Testis (tissue), 2 donors: ENCODE measurements at regions not wholly inside any gene's neighbourhood (a gene's known extent, or its start where the extent isn't known, plus 50 kb on each side); places are given as distances from the start of the nearest gene placed in this dataset.

Source experiments
- DNase-seq: peaks from one replicate; pipeline ENCODE4 v3.0.0-alpha.2; 2019
- H3K27ac ChIP-seq, 2 donors: fragments of 200-600 bp; sonication (generic); one replicate each; pipeline ENCODE4 v1.5.1; 2019
- H3K27me3 ChIP-seq: fragments of 200-600 bp; sonication (generic); one replicate; pipeline ENCODE4 v1.5.1; 2019
- H3K36me3 ChIP-seq: fragments of 200-600 bp; sonication (generic); one replicate; pipeline ENCODE4 v1.5.1; 2017; ENCODE audit warnings: low read depth; ENCODE audit errors: missing control alignments
- H3K4me1 ChIP-seq: fragments of 200-600 bp; sonication (generic); one replicate; pipeline ENCODE4 v1.5.1; 2019
- H3K4me3 ChIP-seq, 2 donors: fragments of 200-600 bp; sonication (generic); one replicate each; pipeline ENCODE4 v1.5.1; 2017 to 2019
- H3K9me3 ChIP-seq: fragments of 200-600 bp; sonication (generic); one replicate; pipeline ENCODE4 v1.5.1; 2017
- POLR2A ChIP-seq: fragments of 450-650 bp; IDR thresholded peaks from one replicate; pipeline ENCODE4 v1.6.1; 2017; ENCODE audit warnings: antibody characterized with exemption, mild to moderate bottlenecking, moderate library complexity
- WGBS, 2 donors: methylation state at CpG; one replicate each; pipeline ENCODE4 v1.1.5; 2018; 5-methylcytosine and 5-hydroxymethylcytosine counted together
- intact Hi-C: fragments of 100-400 bp; cut with DNase I; formaldehyde crosslinking; loops from one replicate; pipeline ENCODE4 v1.15.1; 2023; ENCODE audit warnings: low total_unique reads
- TF ChIP-seq, protein P1 (sequence below), 3 experiments: fragments of 450-650 bp in 2 of 3; fragments of 200-600 bp in 1 of 3; sonication (generic) in 1 of 3; IDR thresholded peaks; one replicate each; pipeline ENCODE4 v1.5.1; 2016 to 2019; ENCODE audit warnings: antibody characterized with exemption in 3 of 3, mild to moderate bottlenecking in 2 of 3, moderate library complexity in 1 of 3

- no peaks in the 10 kb centered on the region for H3K9me3 ChIP-seq
- peaks cover 6% of the 10 kb centered on the region for H3K4me1 ChIP-seq
- TF ChIP-seq POLR2A = no peak
- TF ChIP-seq, protein P1, sequence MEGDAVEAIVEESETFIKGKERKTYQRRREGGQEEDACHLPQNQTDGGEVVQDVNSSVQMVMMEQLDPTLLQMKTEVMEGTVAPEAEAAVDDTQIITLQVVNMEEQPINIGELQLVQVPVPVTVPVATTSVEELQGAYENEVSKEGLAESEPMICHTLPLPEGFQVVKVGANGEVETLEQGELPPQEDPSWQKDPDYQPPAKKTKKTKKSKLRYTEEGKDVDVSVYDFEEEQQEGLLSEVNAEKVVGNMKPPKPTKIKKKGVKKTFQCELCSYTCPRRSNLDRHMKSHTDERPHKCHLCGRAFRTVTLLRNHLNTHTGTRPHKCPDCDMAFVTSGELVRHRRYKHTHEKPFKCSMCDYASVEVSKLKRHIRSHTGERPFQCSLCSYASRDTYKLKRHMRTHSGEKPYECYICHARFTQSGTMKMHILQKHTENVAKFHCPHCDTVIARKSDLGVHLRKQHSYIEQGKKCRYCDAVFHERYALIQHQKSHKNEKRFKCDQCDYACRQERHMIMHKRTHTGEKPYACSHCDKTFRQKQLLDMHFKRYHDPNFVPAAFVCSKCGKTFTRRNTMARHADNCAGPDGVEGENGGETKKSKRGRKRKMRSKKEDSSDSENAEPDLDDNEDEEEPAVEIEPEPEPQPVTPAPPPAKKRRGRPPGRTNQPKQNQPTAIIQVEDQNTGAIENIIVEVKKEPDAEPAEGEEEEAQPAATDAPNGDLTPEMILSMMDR (IDR thresholded peaks at IDR 0.05) = no peak
- H3K36me3 ChIP-seq = no peaks in the 10 kb centered on the region
- DNase-seq = no peak
- WGBS, 2 donors = 74 to 79% methylated on average over 8 of the region's 8 CpGs
- H3K27ac ChIP-seq = no peak overlapping the region
- intact Hi-C loops = no loop called here
- no peaks in the 10 kb centered on the region for H3K27me3 ChIP-seq
- H3K4me3 ChIP-seq = no peak overlapping the region
Measured at GRCh38 chr2:136208682-136209420, 90.9 kb upstream of the CXCR4 start.

DNA sequence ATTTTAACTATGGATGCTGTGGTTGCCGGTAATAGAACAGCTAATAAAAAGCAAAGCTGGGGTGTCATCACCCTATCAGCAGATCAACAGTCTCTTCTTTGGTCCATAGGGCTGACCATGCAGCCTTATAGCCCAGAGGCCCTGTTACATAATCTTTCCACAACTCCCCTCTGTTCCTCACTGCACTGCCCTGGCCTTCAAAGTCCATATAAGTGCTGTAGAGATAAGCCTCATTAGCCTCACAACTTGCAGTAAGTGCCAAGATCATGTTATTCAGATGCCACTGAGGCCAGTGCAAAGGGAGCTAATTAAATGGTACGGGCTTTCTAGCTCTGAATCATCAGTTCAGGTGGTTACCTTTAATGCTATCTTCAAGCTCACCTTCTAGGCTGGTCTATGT, 89.7 kb upstream of the CXCR4 start:
- intact Hi-C loops = no loop called here
- Histone ChIP-seq H3K27ac (no peak overlapping the region), H3K36me3 (no peaks in the 10 kb centered on the region), H3K4me3 (no peak overlapping the region), H3K9me3 (no peaks in the 10 kb centered on the region), H3K27me3 (no peaks in the 10 kb centered on the region), H3K4me1 (peaks cover 6% of the 10 kb centered on the region)
- DNase-seq = no peak
- TF ChIP-seq POLR2A = no peak
- 72 to 87% methylated on average over 2 of the region's 2 CpGs for WGBS, 2 donors

- TF ChIP-seq POLR2A = no peak
- TF ChIP-seq, protein P1 (IDR thresholded peaks at IDR 0.05) = no peak
- intact Hi-C loops = no loop called here
- Histone ChIP-seq H3K4me3 (no peak overlapping the region), H3K27ac (no peak overlapping the region), H3K27me3 (no peaks in the 10 kb centered on the region), H3K4me1 (peaks cover 6% of the 10 kb centered on the region), H3K9me3 (no peaks in the 10 kb centered on the region), H3K36me3 (no peaks in the 10 kb centered on the region)
- DNase-seq = no peak
- WGBS, 2 donors = 65 to 75% methylated on average over 4 of the region's 4 CpGs
Measured at GRCh38 chr2:136207030-136207623, 89.2 kb upstream of the CXCR4 start.

GRCh38 chr2:136206613-136207012, 88.7 kb upstream of the CXCR4 start:
- intact Hi-C loops = no loop called here
- peaks cover 6% of the 10 kb centered on the region for H3K4me1 ChIP-seq
- H3K9me3 ChIP-seq = no peaks in the 10 kb centered on the region
- H3K27me3 ChIP-seq = no peaks in the 10 kb centered on the region
- no peak for DNase-seq
- H3K27ac ChIP-seq = no peak overlapping the region
- 79 to 82% methylated on average over 6 to 7 of the region's 7 CpGs for WGBS, 2 donors
- TF ChIP-seq POLR2A = no peak
- H3K36me3 ChIP-seq = no peaks in the 10 kb centered on the region
- H3K4me3 ChIP-seq = no peak overlapping the region

DNA sequence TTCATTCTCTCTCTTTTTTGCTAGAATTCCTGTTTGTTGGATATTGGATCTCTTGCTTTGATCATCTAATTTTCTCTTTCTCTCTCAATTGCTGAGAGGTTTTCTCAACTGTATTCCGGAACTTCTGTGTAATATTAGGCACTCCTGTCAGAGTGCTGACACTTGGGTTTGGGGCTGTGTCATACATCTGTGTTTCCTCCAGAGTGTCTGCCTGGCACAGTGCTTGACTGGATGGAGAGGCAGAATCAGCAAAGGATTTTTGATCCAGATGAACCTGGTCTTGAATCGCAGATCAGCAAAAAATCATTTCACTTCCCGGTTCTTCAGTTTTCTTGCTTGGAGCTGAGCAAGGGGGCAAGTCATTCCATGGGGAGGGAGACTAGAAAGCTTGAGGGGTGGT, 87.7 kb upstream of the CXCR4 start:
- no peak overlapping the region for H3K27ac ChIP-seq
- H3K9me3 ChIP-seq = no peaks in the 10 kb centered on the region
- H3K36me3 ChIP-seq = no peaks in the 10 kb centered on the region
- intact Hi-C loops = no loop called here
- no peak for TF ChIP-seq POLR2A
- TF ChIP-seq, protein P1 (IDR thresholded peaks at IDR 0.05) = no peak
- H3K4me3 ChIP-seq = no peak overlapping the region
- peaks cover 6% of the 10 kb centered on the region for H3K4me1 ChIP-seq
- WGBS, 2 donors = 80 to 95% methylated on average over 3 of the region's 3 CpGs
- no peak for DNase-seq
- no peaks in the 10 kb centered on the region for H3K27me3 ChIP-seq
